AG09309 (cell line): ENCODE measurements at regions not wholly inside any gene's neighbourhood (a gene's known extent, or its start where the extent isn't known, plus 50 kb on each side); places are given as distances from the start of the nearest gene placed in this dataset.

ENCODE experiments used
- DNase-seq: peaks from one replicate; pipeline ENCODE4 v3.0.0-alpha.2; 2010; ENCODE audit warnings: low read depth
- H3K4me3 ChIP-seq: 2 replicates; pipeline ENCODE4 v1.5.1; 2011; ENCODE audit warnings: mild to moderate bottlenecking, low read depth, low read length, moderate library complexity; ENCODE audit not compliant: control insufficient read depth
- CTCF ChIP-seq: IDR thresholded peaks from 2 replicates; pipeline ENCODE4 v1.5.1; 2011; ENCODE audit warnings: mild to moderate bottlenecking, low read depth, low read length, inconsistent platforms; ENCODE audit not compliant: insufficient read depth, control insufficient read depth; ENCODE audit errors: missing control alignments

GRCh38 chr18:51801514-51801913, 538.5 kb upstream of the DCC start:
- TF ChIP-seq CTCF: no peak
- no peak for DNase-seq
- H3K4me3 ChIP-seq: no peak overlapping the region

GRCh38 chr18:51802569-51803428, 537.2 kb upstream of the DCC start:
- DNase-seq: no peak
- no peak overlapping the region for H3K4me3 ChIP-seq
- TF ChIP-seq CTCF: no peak

- TF ChIP-seq CTCF: no peak
- no peak overlapping the region for H3K4me3 ChIP-seq
- no peak for DNase-seq
These were observed 532.7 kb upstream of the DCC start for GRCh38 chr18:51807336-51807735.

- TF ChIP-seq CTCF: no peak
- no peak overlapping the region for H3K4me3 ChIP-seq
- no peak for DNase-seq
These were observed 528.1 kb upstream of the DCC start for GRCh38 chr18:51811883-51812282.

GRCh38 chr18:51813740-51814139, 526.3 kb upstream of the DCC start:
- H3K4me3 ChIP-seq: no peak overlapping the region
- DNase-seq: no peak
- TF ChIP-seq CTCF: no peak

- no peak overlapping the region for H3K4me3 ChIP-seq
- no peak for TF ChIP-seq CTCF
- no peak for DNase-seq
These were observed 518.4 kb upstream of the DCC start for GRCh38 chr18:51821610-51822009.
